ENCODE measurements at regions not wholly inside any gene's neighbourhood (a gene's known extent, or its start where the extent isn't known, plus 50 kb on each side); places are given as distances from the start of the nearest gene placed in this dataset.

DNA sequence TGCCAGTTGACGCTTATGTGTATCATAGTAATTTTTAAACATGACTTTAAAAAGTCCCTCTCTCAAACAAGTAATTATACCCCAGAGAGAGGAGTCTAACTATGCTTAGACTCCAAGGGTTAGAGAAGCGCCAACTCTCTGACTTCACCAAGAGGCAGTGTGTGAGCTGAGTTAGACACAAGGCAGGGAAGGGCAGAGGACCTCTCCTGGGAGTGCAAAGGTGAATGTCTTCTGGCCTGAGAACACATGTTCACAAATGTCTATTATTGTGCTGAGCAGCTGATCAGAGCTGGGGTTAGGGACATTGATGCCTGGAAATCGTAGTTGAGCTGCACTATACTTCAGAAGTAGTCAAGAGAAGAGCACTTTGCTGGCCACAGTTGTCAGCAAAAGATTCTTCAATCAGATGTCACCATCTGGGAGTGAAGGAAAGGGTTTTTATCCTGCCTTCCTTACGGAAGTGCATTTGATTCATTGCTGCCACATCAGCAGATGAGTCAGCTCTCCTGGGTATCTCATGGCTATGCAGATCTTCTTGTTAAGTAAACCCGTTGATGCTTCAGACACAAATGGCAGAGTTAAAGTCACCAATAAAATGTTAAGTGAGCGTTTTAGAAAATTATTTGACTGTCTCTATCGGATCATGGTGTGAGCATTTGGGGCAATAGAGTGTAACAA lies 283.2 kb upstream of the ARGLU1 start:
- 36% methylated on average over 7 of the region's 7 CpGs for WGBS (ENCODE audit: low lambda C conversion rate)
- POLR2A ChIA-PET, result no interaction called here
- CTCF ChIA-PET, result no interaction called here

DNA sequence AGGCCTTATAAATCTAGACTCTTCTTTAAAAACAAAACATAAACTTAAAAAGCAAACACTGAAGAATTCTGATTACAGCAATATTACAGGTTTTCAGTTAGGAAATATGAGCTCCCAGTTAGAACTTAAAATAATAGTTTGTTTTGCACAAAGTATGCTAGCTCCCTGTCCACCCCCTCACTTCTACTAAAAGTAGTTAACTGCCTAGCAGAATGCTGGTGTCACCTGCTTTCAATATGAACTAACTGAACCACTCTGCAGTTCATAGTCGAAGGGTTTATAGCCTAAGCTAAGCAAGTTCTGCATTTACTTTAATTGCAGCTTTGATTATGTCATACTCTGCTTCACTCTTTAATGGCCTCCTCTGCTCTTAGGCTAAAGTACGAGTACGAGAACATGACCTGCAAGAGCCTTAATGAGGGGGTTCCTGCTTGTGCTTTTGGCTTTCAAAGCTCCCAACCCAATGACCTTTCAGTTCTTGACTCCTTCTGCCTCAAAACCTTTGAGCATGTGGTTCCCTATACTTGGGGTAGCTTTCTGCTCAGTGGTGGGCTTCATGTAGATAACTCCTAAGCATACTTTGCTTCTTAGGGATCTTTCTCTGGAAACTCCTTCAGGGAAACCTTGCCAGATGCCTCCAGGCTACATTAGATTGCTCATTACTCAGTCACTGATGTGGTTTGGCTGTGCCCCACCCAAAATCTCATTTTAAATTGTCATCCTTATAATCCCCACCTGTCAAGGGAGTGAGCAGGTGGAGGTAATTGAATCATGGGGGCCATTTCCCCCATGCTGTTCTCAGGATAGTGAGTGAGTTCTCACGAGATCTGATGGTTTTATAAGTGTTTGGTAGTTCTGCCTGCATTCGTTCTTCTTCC lies 278.9 kb upstream of the ARGLU1 start:
- Histone ChIP-seq H3K9me3 (no peaks in the 10 kb centered on the region), H3K36me3 (replicated peaks in 1 of 2; ENCODE audit: control insufficient read depth in 1 of 2, insufficient read depth in 2 of 2, low read length in 1 of 2) (no peaks in the 10 kb centered on the region), H3F3A (replicated peaks; ENCODE audit: insufficient read depth) (no peaks in the 10 kb centered on the region), H4K20me1 (ENCODE audit: insufficient read depth) (no peaks in the 10 kb centered on the region), H3K79me2 (ENCODE audit: insufficient read depth) (no peaks in the 10 kb centered on the region), H3K4me3 (ENCODE audit: low read depth in 2 of 2, low read length in 1 of 2) (no peak overlapping the region), H3K4me1 (ENCODE audit: control insufficient read depth in 1 of 2, insufficient read depth in 2 of 2, low read depth in 1 of 2, low read length in 1 of 2) (no peaks in the 10 kb centered on the region), H3K9me2 (no peaks in the 10 kb centered on the region), H3K4me2 (no peak overlapping the region), H3K9ac (no peak overlapping the region), H3K27ac (ENCODE audit: low read depth in 2 of 2, low read length in 1 of 2) (no peak overlapping the region), H2AFZ (ENCODE audit: low read depth) (no peak overlapping the region), H3K27me3 (ENCODE audit: insufficient read depth) (no peaks in the 10 kb centered on the region)
- no peak for DNase-seq
- 21% methylated on average over 5 of the region's 5 CpGs for WGBS (ENCODE audit: low lambda C conversion rate)
- ChIA-PET POLR2A (no interaction called here), CTCF (no interaction called here)
- TF ChIP-seq, protein P1, sequence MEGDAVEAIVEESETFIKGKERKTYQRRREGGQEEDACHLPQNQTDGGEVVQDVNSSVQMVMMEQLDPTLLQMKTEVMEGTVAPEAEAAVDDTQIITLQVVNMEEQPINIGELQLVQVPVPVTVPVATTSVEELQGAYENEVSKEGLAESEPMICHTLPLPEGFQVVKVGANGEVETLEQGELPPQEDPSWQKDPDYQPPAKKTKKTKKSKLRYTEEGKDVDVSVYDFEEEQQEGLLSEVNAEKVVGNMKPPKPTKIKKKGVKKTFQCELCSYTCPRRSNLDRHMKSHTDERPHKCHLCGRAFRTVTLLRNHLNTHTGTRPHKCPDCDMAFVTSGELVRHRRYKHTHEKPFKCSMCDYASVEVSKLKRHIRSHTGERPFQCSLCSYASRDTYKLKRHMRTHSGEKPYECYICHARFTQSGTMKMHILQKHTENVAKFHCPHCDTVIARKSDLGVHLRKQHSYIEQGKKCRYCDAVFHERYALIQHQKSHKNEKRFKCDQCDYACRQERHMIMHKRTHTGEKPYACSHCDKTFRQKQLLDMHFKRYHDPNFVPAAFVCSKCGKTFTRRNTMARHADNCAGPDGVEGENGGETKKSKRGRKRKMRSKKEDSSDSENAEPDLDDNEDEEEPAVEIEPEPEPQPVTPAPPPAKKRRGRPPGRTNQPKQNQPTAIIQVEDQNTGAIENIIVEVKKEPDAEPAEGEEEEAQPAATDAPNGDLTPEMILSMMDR (IDR thresholded peaks at IDR 0.05), result no peak
- TF ChIP-seq EZH2phosphoT487 (IDR thresholded peaks at IDR 0.05; ENCODE audit: borderline replicate concordance, low read depth) (no peak), NFIC (IDR thresholded peaks at IDR 0.05; ENCODE audit: borderline replicate concordance) (no peak), TAF1 (IDR thresholded peaks at IDR 0.05; ENCODE audit: borderline replicate concordance, low read depth, low read length) (no peak), POLR2AphosphoS5 (IDR thresholded peaks at IDR 0.05; ENCODE audit: low read depth, low read length) (no peak), SMC3 (IDR thresholded peaks at IDR 0.05; ENCODE audit: low read depth, low read length) (no peak), YY1 (IDR thresholded peaks at IDR 0.05; ENCODE audit: low read depth) (no peak), GABPA (IDR thresholded peaks at IDR 0.05; ENCODE audit: low read depth) (no peak), FOXJ3 (CRISPR knock-in tag; IDR thresholded peaks at IDR 0.05) (no peak), CHD2 (IDR thresholded peaks at IDR 0.05; ENCODE audit: low read length, partially characterized antibody) (no peak), FOXM1 (IDR thresholded peaks at IDR 0.05; ENCODE audit: low read depth) (no peak), RXRA (IDR thresholded peaks at IDR 0.05; ENCODE audit: borderline replicate concordance, low read depth) (no peak), RAD21 (IDR thresholded peaks at IDR 0.05; ENCODE audit: low read length) (no peak)
- TF ChIP-seq, protein P2, sequence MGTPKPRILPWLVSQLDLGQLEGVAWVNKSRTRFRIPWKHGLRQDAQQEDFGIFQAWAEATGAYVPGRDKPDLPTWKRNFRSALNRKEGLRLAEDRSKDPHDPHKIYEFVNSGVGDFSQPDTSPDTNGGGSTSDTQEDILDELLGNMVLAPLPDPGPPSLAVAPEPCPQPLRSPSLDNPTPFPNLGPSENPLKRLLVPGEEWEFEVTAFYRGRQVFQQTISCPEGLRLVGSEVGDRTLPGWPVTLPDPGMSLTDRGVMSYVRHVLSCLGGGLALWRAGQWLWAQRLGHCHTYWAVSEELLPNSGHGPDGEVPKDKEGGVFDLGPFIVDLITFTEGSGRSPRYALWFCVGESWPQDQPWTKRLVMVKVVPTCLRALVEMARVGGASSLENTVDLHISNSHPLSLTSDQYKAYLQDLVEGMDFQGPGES (IDR thresholded peaks at IDR 0.05; ENCODE audit: low read depth, low read length), result no peak
- TF ChIP-seq, protein P3, sequence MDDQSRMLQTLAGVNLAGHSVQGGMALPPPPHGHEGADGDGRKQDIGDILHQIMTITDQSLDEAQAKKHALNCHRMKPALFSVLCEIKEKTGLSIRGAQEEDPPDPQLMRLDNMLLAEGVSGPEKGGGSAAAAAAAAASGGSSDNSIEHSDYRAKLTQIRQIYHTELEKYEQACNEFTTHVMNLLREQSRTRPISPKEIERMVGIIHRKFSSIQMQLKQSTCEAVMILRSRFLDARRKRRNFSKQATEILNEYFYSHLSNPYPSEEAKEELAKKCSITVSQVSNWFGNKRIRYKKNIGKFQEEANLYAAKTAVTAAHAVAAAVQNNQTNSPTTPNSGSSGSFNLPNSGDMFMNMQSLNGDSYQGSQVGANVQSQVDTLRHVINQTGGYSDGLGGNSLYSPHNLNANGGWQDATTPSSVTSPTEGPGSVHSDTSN (IDR thresholded peaks at IDR 0.05), result no peak

More for the DNA sequence above, 283.2 kb upstream of the ARGLU1 start:
- no peak overlapping the region for H3K4me2 ChIP-seq
- H3K36me3 ChIP-seq (replicated peaks in 1 of 2; ENCODE audit: control insufficient read depth in 1 of 2, insufficient read depth in 2 of 2, low read length in 1 of 2), result no peaks in the 10 kb centered on the region
- H3K4me1 ChIP-seq (ENCODE audit: control insufficient read depth in 1 of 2, insufficient read depth in 2 of 2, low read depth in 1 of 2, low read length in 1 of 2), result no peaks in the 10 kb centered on the region; a peak in 1 of 4 replicates
- H2AFZ ChIP-seq (ENCODE audit: low read depth), result no peak overlapping the region
- H3K9ac ChIP-seq, result no peak overlapping the region
- DNase-seq, result no peak
- TF ChIP-seq FOSL2 (IDR thresholded peaks at IDR 0.05; ENCODE audit: borderline replicate concordance, low read depth) (no peak), NFIC (IDR thresholded peaks at IDR 0.05; ENCODE audit: borderline replicate concordance) (no peak), JUND (IDR thresholded peaks at IDR 0.05) (no peak), TAF1 (IDR thresholded peaks at IDR 0.05; ENCODE audit: borderline replicate concordance, low read depth, low read length) (no peak), POLR2AphosphoS5 (IDR thresholded peaks at IDR 0.05; ENCODE audit: low read depth, low read length) (no peak), TCF12 (IDR thresholded peaks at IDR 0.05) (no peak)
- TF ChIP-seq, protein P4, sequence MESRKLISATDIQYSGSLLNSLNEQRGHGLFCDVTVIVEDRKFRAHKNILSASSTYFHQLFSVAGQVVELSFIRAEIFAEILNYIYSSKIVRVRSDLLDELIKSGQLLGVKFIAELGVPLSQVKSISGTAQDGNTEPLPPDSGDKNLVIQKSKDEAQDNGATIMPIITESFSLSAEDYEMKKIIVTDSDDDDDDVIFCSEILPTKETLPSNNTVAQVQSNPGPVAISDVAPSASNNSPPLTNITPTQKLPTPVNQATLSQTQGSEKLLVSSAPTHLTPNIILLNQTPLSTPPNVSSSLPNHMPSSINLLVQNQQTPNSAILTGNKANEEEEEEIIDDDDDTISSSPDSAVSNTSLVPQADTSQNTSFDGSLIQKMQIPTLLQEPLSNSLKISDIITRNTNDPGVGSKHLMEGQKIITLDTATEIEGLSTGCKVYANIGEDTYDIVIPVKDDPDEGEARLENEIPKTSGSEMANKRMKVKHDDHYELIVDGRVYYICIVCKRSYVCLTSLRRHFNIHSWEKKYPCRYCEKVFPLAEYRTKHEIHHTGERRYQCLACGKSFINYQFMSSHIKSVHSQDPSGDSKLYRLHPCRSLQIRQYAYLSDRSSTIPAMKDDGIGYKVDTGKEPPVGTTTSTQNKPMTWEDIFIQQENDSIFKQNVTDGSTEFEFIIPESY (IDR thresholded peaks at IDR 0.05; ENCODE audit: borderline replicate concordance, low read depth), result no peak
- H3K27me3 ChIP-seq (ENCODE audit: insufficient read depth), result no peaks in the 10 kb centered on the region
- H3F3A ChIP-seq (replicated peaks; ENCODE audit: insufficient read depth), result no peaks in the 10 kb centered on the region
- no peak overlapping the region for H3K27ac ChIP-seq (ENCODE audit: low read depth in 2 of 2, low read length in 1 of 2)
- H3K9me2 ChIP-seq, result no peaks in the 10 kb centered on the region
- no peaks in the 10 kb centered on the region for H4K20me1 ChIP-seq (ENCODE audit: insufficient read depth)
- no peaks in the 10 kb centered on the region for H3K79me2 ChIP-seq (ENCODE audit: insufficient read depth)
- H3K9me3 ChIP-seq, result no peaks in the 10 kb centered on the region
- no peak overlapping the region for H3K4me3 ChIP-seq (ENCODE audit: low read depth in 2 of 2, low read length in 1 of 2)
